ENCODE measurements at regions not wholly inside any gene's neighbourhood (a gene's known extent, or its start where the extent isn't known, plus 50 kb on each side); places are given as distances from the start of the nearest gene placed in this dataset.

- TF ChIP-seq CTCF (IDR thresholded peaks at IDR 0.05) (no peak), POLR2A (IDR thresholded peaks at IDR 0.05) (no peak)
Measured at GRCh38 chr12:127457726-127458125, 809.2 kb upstream of the TMEM132C start.
